Mammary epithelial cell (primary cell): ENCODE measurements at regions not wholly inside any gene's neighbourhood (a gene's known extent, or its start where the extent isn't known, plus 50 kb on each side); places are given as distances from the start of the nearest gene placed in this dataset.

Experiments
- EZH2 ChIP-seq: IDR thresholded peaks from 2 replicates; pipeline ENCODE4 v1.6.1; 2012; ENCODE audit warnings: low read length, inconsistent platforms, borderline replicate concordance
- TF ChIP-seq, protein P1 (sequence below), 2 donors: IDR thresholded peaks in 1 of 2; conservative IDR thresholded peaks in 1 of 2; 2 replicates each; pipeline ENCODE4 v1.5.1; 2011 to 2012; ENCODE audit warnings: inconsistent platforms in 2 of 2, low read length in 2 of 2, mild to moderate bottlenecking in 2 of 2, control low read depth in 1 of 2, low read depth in 1 of 2; ENCODE audit not compliant: insufficient read depth in 1 of 2; ENCODE audit errors: extremely low read depth in 1 of 2

DNA sequence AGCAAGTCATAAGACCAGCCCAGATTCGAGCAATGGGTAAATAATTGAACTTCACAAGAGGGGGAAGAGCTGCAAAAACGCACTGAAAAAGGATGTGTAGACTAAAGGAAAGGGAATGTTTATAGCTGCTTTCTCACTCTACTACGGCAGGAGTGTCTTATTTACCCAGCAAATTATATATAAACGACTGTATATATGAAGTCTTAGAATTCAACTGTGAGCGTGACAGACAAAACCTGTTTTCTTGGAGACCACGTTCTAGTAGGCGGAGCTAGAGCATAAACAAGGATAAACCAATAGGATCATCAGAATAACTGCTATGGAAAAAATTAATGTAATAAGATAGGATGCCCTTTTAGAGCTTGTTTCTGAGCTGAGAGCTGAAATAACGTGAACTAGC is 394.6 kb upstream of the MON1B start:
- TF ChIP-seq, protein P1, sequence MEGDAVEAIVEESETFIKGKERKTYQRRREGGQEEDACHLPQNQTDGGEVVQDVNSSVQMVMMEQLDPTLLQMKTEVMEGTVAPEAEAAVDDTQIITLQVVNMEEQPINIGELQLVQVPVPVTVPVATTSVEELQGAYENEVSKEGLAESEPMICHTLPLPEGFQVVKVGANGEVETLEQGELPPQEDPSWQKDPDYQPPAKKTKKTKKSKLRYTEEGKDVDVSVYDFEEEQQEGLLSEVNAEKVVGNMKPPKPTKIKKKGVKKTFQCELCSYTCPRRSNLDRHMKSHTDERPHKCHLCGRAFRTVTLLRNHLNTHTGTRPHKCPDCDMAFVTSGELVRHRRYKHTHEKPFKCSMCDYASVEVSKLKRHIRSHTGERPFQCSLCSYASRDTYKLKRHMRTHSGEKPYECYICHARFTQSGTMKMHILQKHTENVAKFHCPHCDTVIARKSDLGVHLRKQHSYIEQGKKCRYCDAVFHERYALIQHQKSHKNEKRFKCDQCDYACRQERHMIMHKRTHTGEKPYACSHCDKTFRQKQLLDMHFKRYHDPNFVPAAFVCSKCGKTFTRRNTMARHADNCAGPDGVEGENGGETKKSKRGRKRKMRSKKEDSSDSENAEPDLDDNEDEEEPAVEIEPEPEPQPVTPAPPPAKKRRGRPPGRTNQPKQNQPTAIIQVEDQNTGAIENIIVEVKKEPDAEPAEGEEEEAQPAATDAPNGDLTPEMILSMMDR (conservative IDR thresholded peaks at IDR 0.05 in 1 of 2, IDR thresholded peaks at IDR 0.05 in 1 of 2; ENCODE audit: extremely low read depth in 1 of 2, insufficient read depth in 1 of 2, low read depth in 1 of 2, low read length in 2 of 2): no peak
- no peak for TF ChIP-seq EZH2
